IMR-90 (cell line): ENCODE measurements at regions not wholly inside any gene's neighbourhood (a gene's known extent, or its start where the extent isn't known, plus 50 kb on each side); places are given as distances from the start of the nearest gene placed in this dataset.

Source experiments
- ATAC-seq: fragments of 200-7000 bp; cut with Tn5 transposase; 2 replicates; pipeline ENCODE4 v1.9.1; 2020; ENCODE audit warnings: low read depth, mild to moderate bottlenecking, moderate library complexity
- BruUV-seq: library from RNA; stranded (reverse); fragments of 400-500 nt; replicated peaks from 2 replicates; lab custom pipeline; 2021; lab: Mats Ljungman, UMichigan
- CTCF ChIA-PET: fragments of 300-600 bp; formaldehyde crosslinking; extraction: SDS; loops from one replicate; lab custom pipeline; 2021; ENCODE audit warnings: antibody characterized with exemption; lab: Yijun Ruan, JAX
- POLR2A ChIA-PET: fragments of 300-600 bp; sonication (Branson Sonifier 250); formaldehyde crosslinking; loops from one replicate; lab custom pipeline; 2022; ENCODE audit warnings: antibody characterized with exemption; ENCODE audit not compliant: unreplicated experiment; lab: Charles Lee
- DNase-seq: peaks from one replicate; pipeline ENCODE4 v3.0.0; 2013
- H2AFZ ChIP-seq: replicated peaks from 2 replicates; pipeline ENCODE3; 2013; ENCODE audit warnings: low read length, mild to moderate bottlenecking; ENCODE audit not compliant: poor library complexity
- H2AK5ac ChIP-seq: 2 replicates; pipeline ENCODE4 v1.6.1; 2013; ENCODE audit warnings: low read depth, low read length, inconsistent platforms
- H2AK9ac ChIP-seq: replicated peaks from 2 replicates; pipeline ENCODE3; 2013; ENCODE audit warnings: mild to moderate bottlenecking, low read depth, low read length, moderate library complexity; ENCODE audit not compliant: poor library complexity
- H2BK120ac ChIP-seq: 2 replicates; pipeline ENCODE4 v1.6.1; 2013; ENCODE audit warnings: low read depth, low read length, inconsistent platforms
- H2BK15ac ChIP-seq: 3 replicates; pipeline ENCODE4 v1.6.1; 2013; ENCODE audit warnings: low read depth, low read length, inconsistent platforms
- H2BK20ac ChIP-seq: 2 replicates; pipeline ENCODE4 v1.6.1; 2013; ENCODE audit warnings: low read depth, mild to moderate bottlenecking, inconsistent platforms, low read length, moderate library complexity
- H2BK5ac ChIP-seq: 2 replicates; pipeline ENCODE4 v1.6.1; 2013; ENCODE audit warnings: mild to moderate bottlenecking, low read depth, low read length, inconsistent platforms; ENCODE audit not compliant: poor library complexity, severe bottlenecking
- H3K14ac ChIP-seq: replicated peaks from 2 replicates; pipeline ENCODE4 v1.6.1; 2013; ENCODE audit warnings: low read depth, low read length, inconsistent platforms
- H3K18ac ChIP-seq: 2 replicates; pipeline ENCODE4 v1.6.1; 2013; ENCODE audit warnings: low read depth, low read length, control low read depth
- H3K23ac ChIP-seq: 2 replicates; pipeline ENCODE4 v1.6.1; 2013; ENCODE audit warnings: low read depth, low read length, inconsistent platforms
- H3K27ac ChIP-seq: 2 replicates; pipeline ENCODE4 v1.5.1; 2013; ENCODE audit warnings: mild to moderate bottlenecking, control low read depth, low read length; ENCODE audit not compliant: insufficient read depth
- H3K27me3 ChIP-seq: 2 replicates; pipeline ENCODE4 v1.6.1; 2013; ENCODE audit warnings: low read length; ENCODE audit not compliant: control insufficient read depth, insufficient read depth
- H3K36me3 ChIP-seq: 2 replicates; pipeline ENCODE4 v1.6.1; 2013; ENCODE audit warnings: low read length, mixed read lengths; ENCODE audit not compliant: control insufficient read depth, insufficient read depth
- H3K4ac ChIP-seq: 2 replicates; pipeline ENCODE4 v1.6.1; 2013; ENCODE audit warnings: low read depth, low read length, inconsistent platforms
- H3K4me1 ChIP-seq: 2 replicates; pipeline ENCODE4 v1.6.1; 2013; ENCODE audit warnings: low read length, mixed read lengths; ENCODE audit not compliant: control insufficient read depth, insufficient read depth
- H3K4me2 ChIP-seq: 2 replicates; pipeline ENCODE4 v1.6.1; 2013; ENCODE audit warnings: low read depth, mild to moderate bottlenecking, control low read depth, low read length, moderate library complexity
- H3K4me3 ChIP-seq: 2 replicates; pipeline ENCODE4 v1.5.1; 2013; ENCODE audit warnings: low read depth, mild to moderate bottlenecking, control low read depth, low read length, moderate library complexity; ENCODE audit not compliant: insufficient read depth
- H3K56ac ChIP-seq: 2 replicates; pipeline ENCODE4 v1.6.1; 2013; ENCODE audit warnings: low read length, inconsistent platforms; ENCODE audit not compliant: insufficient read depth; ENCODE audit errors: extremely low read depth
- H3K79me1 ChIP-seq, 2 experiments: 2 replicates each; pipeline ENCODE4 v1.6.1; 2013; ENCODE audit warnings: low read length in 2 of 2, inconsistent platforms in 1 of 2, low read depth in 1 of 2
- H3K9ac ChIP-seq: 2 replicates; pipeline ENCODE4 v1.6.1; 2013; ENCODE audit warnings: low read depth, low read length, control low read depth
- H3K9me1 ChIP-seq: 2 replicates; pipeline ENCODE4 v1.6.1; 2013; ENCODE audit warnings: low read length, inconsistent platforms; ENCODE audit not compliant: insufficient read depth
- H3K9me3 ChIP-seq: 2 replicates; pipeline ENCODE4 v1.6.1; 2013; ENCODE audit warnings: low read length; ENCODE audit not compliant: control insufficient read depth, insufficient read depth
- H4K20me1 ChIP-seq: 2 replicates; pipeline ENCODE4 v1.6.1; 2013; ENCODE audit warnings: low read length, inconsistent platforms; ENCODE audit not compliant: insufficient read depth
- H4K5ac ChIP-seq: 2 replicates; pipeline ENCODE4 v1.6.1; 2013; ENCODE audit warnings: mild to moderate bottlenecking, low read depth, low read length, control low read depth
- H4K8ac ChIP-seq, 2 experiments: 2 replicates each; pipeline ENCODE4 v1.6.1; 2013; ENCODE audit warnings: low read depth in 2 of 2, low read length in 2 of 2, control low read depth in 1 of 2, inconsistent platforms in 1 of 2
- H4K91ac ChIP-seq: 2 replicates; pipeline ENCODE4 v1.6.1; 2013; ENCODE audit warnings: low read depth, low read length, inconsistent platforms; ENCODE audit not compliant: insufficient read depth
- BHLHE40 ChIP-seq: fragments of 150-350 bp; IDR thresholded peaks from 2 replicates; pipeline ENCODE4 v1.6.1; 2016; ENCODE audit warnings: mild to moderate bottlenecking, low read depth, low read length
- FOS ChIP-seq: fragments of 150-350 bp; IDR thresholded peaks from 2 replicates; pipeline ENCODE4 v1.6.1; 2016; ENCODE audit warnings: low read depth, low read length
- RCOR1 ChIP-seq: IDR thresholded peaks from 2 replicates; pipeline ENCODE4 v1.6.1; 2012; ENCODE audit warnings: mild to moderate bottlenecking, low read length, improper control_type of control experiment; ENCODE audit not compliant: insufficient replicate concordance
- WGBS, 2 experiments: methylation state at CpG; one replicate each; pipeline versions ENCODE4 v1.1.5 to v1.1.7; 2013; ENCODE audit warnings: missing lambda C conversion rate in 2 of 2; ENCODE audit not compliant: insufficient read length in 1 of 2; ENCODE audit errors: extremely low coverage in 2 of 2; 5-methylcytosine and 5-hydroxymethylcytosine counted together
- dilution Hi-C: fragments of 300-500 bp; cut with HindIII; formaldehyde crosslinking; loops from one replicate; pipeline ENCODE4 v1.14.3; 2018; ENCODE audit warnings: low sequenced_read_pairs; ENCODE audit not compliant: unreplicated experiment
- in situ Hi-C: fragments of 300-500 bp; cut with MboI; formaldehyde crosslinking; loops from 3 replicates; pipeline ENCODE4 v1.14.3; 2019; ENCODE audit warnings: low sequenced_read_pairs, inconsistent platforms, mixed read lengths
- intact Hi-C: fragments of 100-400 bp; cut with micrococcal nuclease; formaldehyde crosslinking; loops from 2 replicates; pipeline ENCODE4 v1.10.0; 2022
- TF ChIP-seq, protein P1 (sequence below): fragments of 150-350 bp; IDR thresholded peaks from 2 replicates; pipeline ENCODE4 v1.6.1; 2016; ENCODE audit warnings: low read depth, mild to moderate bottlenecking, low read length, moderate library complexity, borderline replicate concordance

DNA sequence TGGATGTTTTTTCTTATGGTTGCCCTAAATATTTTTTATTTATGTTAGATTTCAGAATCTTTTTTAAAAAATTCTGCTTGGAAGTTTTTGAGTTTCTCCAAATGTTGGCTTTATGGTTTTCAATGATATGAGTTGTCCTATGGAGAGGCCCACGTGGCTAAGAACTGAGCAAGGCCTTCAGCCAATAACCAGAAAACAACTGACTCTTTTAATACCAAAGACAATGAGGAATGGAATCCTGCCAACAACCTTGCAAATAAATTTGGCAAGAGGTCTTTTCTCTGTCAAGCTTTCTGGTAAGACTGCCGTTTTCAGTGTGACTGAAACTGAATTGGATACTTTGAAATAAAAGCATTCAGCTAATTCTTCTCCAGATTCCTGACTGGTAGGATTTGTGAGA is 1740.1 kb upstream of the WWC1 start:
- Histone ChIP-seq H2BK20ac (no peak overlapping the region), H3K36me3 (no peaks in the 10 kb centered on the region), H3K4me2 (no peak overlapping the region), H2BK120ac (no peak overlapping the region), H3K56ac (no peak overlapping the region), H2AK9ac (no peak overlapping the region), H2AK5ac (no peak overlapping the region), H3K27me3 (no peaks in the 10 kb centered on the region), H3K23ac (no peak overlapping the region), H3K9me3 (0 out of 2 replicates have a peak, but pooled peaks cover 3% of the 10 kb centered on the region), H2BK5ac (no peak overlapping the region), H3K14ac (no peak overlapping the region), H3K4me3 (no peak overlapping the region), H4K8ac (no peak overlapping the region), H4K5ac (no peak overlapping the region), H3K18ac (no peak overlapping the region), H4K91ac (no peak overlapping the region), H3K4ac (no peak overlapping the region), H4K20me1 (no peaks in the 10 kb centered on the region), H3K9me1 (no peaks in the 10 kb centered on the region), H3K9ac (no peak overlapping the region), H2AFZ (no peak overlapping the region), H2BK15ac (no peak overlapping the region), H3K4me1 (no peaks in the 10 kb centered on the region), H3K27ac (no peak overlapping the region), H3K79me1 (no peaks in the 10 kb centered on the region)
- in situ Hi-C loops (no loop called here), intact Hi-C loops (no loop called here), dilution Hi-C loops (no loop called here)
- DNase-seq (no peak), ATAC-seq (no peak)
- TF ChIP-seq, protein P1, sequence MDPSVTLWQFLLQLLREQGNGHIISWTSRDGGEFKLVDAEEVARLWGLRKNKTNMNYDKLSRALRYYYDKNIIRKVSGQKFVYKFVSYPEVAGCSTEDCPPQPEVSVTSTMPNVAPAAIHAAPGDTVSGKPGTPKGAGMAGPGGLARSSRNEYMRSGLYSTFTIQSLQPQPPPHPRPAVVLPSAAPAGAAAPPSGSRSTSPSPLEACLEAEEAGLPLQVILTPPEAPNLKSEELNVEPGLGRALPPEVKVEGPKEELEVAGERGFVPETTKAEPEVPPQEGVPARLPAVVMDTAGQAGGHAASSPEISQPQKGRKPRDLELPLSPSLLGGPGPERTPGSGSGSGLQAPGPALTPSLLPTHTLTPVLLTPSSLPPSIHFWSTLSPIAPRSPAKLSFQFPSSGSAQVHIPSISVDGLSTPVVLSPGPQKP, result no peak
- TF ChIP-seq FOS (no peak), RCOR1 (no peak), BHLHE40 (no peak)
- no CpG with 5 or more reads among the region's 2 CpGs for WGBS, 2 experiments
- BruUV-seq, result no TSS peak
- ChIA-PET CTCF (no interaction called here), POLR2A (no interaction called here)
